Stimulated activated CD8-positive, alpha-beta memory T cell treated with anti-CD3 and anti-CD28 coated beads, Interleukin-2, amount 100 ng/mL, for 48 hours (primary cell): ENCODE measurements at regions not wholly inside any gene's neighbourhood (a gene's known extent, or its start where the extent isn't known, plus 50 kb on each side); places are given as distances from the start of the nearest gene placed in this dataset.

ENCODE experiments used
- DNase-seq, 2 donors: peaks; one replicate each; pipeline ENCODE4 v3.0.0-alpha.2; 2020; ENCODE audit warnings: low read depth in 2 of 2

DNA sequence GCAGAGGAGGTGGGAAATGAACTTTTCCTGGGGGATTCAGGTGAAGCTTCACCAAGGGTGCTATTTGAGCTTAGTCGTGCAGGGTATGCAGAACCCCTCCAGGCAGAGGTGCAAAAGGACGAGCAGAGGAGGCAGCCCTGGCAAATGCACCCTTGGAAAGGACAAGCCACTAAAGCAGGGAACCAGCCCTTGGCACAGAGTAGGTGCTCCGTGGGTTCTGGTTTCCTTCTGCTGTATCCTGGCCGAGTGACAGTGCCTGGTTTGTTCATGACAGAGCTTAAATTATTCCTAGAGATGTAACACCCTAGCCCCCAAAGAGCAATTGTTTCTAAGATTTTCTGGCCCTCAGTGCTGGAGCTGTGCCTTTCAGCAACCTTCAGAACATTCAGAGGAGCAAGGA, 73.4 kb upstream of the SYT6 start:
- DNase-seq, result no peak

DNA sequence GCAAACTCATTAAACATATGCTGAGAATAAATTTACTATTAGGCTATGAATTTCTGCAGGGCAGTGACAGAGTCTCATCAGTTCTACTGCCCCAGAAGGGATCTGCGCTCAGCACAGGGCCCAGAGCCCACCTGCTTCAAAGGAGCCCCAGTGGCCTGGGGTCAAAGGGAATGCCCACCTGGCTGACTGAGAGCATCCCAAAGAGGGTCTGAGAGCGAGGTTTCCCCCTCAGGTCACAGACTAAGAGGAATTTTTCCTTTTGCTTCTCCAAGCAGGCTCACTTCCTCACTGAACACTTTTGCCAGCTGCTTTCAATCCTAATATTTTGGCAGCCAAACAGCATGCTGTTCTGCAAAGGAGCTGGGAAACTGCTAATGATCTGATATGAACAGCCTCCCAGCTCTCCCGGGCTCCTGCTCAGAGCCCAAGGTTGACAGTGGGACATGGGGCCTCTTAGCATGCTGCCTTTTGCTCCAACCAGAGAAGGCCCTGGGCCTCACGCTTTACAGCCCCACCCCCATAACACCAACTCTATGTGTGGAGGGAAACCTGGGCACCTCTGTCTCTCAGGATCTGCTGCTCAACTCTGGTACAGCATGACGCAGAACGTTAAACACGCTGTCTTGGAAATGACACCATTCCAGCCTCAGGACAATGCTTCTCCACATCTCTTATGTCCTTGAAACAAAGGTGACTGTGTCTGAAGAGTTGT, 70.7 kb upstream of the SYT6 start:
- DNase-seq, result no peak

DNA sequence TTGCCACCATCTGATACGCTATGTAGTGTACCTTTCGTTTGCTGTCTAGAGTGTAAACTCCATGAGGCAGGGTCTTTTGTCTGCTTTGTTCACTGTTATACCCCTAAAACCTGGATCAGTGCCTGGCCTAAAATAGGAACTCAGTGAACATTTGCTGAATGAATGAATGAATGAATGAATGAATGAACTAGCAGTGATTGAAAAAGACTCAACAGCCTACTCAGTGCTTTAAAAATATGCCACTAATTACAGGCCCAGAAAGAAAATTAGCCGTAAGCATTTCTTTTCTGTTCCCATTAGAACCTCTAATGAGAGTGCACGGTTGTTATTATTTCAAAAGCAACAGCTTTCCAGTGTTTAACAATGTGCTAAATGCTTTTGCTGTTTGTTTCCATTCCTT, 69.3 kb upstream of the SYT6 start:
- DNase-seq, result no peak

DNA sequence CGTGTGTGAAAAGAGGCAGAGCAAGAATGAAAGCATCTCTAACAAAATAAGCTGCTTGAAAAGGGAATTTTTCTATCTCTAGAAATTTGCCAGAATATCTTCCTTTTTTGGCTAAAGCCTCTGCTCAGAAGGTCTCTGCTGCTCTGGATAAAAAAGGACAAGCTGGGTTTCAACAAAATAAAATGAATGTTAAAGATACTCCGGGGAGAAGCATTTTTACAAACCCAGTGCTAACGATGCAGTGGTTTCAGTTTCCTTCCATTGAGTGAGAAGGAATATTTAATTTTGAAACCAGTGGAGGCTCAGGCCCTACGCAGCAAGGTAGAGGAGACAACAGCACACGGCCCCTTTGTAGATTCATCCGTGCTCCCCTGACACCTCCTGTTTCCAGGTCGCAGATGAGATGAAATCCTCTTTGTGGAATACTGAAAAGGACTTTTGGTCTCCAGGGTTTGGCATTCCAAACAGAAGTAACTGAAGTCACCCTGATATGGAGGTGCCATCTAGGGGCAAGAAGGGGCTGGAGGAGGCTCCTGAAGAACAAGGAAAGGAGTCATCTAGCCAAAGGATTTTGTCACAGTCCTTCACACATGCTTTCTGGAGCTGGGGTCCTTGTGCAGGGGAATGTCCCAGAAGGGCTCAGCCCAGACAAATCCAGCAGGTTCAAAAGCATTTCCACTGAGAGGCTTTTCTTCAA, 65.7 kb upstream of the SYT6 start:
- DNase-seq, result no peak

DNA sequence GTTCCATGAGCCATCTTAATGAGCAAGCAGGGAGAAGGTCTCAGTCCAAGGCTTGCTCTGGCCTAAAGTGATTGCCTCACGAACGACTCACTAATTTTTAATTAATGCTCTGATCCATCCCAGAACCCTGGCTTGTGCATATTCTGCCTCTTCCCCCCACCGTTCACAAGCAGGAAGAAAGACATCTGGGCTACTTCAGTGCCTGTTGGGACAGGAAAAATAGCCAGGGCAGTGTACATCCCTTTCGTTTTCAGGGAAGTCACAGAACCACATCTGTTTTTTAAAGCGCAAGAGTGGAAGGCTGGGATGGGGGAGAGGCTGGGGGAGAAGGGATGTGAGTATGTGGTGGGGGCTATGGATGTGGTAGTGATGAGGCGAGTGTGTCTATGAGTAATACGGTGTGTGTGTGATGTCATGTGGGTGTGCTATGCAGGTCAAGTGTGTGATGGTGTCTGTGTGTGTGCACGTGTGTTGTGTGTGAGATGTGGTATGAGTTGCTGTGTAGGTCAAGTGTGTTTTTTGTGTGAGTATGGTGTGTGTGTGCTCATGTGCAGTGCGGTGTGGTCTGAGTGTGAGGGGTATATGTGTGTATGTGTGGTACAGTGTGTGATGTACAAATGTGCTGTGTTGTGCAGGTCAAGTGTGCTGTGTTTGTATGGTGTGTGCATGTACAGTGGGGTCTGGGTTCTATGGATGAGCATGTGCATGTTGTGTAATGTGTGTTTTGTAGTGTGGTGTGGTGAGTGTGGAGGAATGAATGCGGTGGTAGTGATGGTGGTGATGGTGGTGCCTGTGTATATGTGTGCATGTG, 64.9 kb upstream of the SYT6 start:
- no peak for DNase-seq

DNA sequence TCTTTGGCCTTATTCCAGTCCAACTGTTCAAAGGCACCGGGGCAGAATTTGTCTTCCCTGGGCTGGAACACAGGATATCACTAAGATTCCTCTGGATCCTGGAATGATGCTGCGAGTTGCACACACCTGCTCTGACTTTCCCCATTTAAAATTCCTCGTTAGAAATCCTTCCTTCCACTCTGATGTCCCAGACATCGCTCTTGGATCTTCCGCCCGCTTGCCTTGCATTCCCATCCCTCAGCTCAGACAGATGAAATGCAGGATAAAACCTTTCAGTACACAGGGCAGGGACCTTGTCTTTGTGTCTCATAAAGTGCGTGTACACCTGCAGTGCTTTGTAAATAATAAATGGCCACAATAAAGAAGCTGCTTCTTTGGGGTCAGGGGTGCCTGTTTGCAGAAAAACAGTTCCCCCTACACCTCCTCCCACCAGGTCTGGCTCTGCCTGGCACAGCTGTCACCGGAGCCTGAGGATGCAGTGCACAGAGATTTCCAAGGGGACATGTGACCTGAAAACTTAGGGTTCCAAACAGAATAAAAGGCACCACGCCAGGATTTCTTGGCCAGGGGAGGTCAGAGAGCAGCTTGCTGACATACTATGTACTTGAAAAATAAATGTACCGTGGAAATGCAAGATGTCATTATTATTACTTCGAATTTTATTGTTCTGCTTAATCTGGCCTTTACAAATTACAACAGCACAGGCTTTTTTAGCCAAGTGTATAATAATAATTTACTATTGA, 62.9 kb upstream of the SYT6 start:
- DNase-seq, result no peak

DNA sequence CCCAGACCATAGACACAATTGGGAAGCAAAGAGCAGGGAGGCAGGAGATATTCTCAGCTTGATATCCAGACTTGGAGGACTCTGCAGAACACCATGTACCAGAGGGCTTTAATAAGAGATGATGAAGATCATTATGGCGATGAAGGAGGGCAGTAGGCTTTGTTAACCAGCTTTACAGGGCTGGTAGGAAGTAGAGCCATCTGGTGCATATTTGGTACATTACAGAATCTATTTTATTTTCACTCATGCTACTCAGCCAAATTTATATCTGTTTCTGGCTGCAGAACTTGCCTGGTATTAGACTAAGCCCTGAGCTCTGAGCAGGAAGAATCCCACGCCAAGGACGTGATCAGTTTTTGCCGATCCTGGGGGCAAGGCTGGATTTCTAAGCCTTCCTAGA, 61.8 kb upstream of the SYT6 start:
- no peak for DNase-seq

DNA sequence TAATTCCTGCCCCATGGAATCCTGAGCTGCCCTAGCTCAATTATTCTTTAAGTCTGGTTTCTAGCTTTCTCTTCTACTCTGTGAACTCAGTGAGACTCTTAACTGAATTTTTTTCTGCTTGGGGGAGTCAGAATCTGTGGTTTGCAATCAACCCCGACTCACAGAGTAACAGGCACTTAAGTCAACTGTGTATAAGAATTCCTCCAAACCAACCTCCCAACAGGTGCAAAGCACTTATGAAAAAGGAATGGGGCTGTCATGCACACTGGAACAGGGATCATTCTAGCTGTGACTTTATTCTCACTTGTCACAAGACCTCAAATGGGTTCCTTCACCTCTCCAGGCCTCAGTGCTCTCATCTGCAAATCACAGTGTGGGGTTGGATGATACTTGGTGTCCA, 60.3 kb upstream of the SYT6 start:
- no peak for DNase-seq

DNA sequence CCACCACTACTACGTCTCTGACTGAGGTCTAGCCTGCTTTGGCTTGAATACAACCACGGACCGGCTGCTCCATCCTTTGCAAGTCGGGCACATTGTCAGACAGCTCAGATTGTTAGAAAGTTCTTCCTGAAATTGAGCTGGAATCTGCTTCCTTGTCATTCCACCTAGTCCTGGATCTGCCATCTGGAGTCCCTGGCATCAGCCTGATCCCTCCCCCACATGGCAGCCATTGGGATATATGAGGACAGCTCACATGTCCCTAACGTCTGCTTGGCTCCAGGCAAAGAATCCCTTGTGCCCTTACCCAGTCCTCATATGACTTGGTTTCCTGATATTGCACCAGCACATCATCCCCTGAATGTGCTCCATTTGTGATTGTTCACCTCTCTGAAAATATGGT, 56.3 kb upstream of the SYT6 start:
- no peak for DNase-seq

DNA sequence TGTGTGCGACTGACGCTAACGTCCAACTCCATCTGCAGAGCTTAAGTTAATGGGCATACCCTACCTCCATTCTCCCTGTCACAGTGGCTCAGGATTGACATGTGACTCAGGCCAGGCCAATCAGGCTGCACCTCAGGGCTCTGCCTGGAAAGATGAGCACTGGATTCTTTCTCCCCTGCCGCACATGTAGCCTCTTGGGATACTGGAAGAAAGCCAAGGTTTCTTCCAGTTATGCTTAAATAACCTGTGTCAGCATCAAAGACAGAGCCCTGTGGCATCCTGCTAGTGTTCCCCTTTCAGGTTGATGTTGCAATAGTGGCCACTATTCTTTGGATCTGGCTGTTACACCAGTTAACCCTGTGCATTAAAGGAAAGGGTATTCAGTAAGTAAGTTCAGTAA, 55.0 kb upstream of the SYT6 start:
- no peak for DNase-seq

DNA sequence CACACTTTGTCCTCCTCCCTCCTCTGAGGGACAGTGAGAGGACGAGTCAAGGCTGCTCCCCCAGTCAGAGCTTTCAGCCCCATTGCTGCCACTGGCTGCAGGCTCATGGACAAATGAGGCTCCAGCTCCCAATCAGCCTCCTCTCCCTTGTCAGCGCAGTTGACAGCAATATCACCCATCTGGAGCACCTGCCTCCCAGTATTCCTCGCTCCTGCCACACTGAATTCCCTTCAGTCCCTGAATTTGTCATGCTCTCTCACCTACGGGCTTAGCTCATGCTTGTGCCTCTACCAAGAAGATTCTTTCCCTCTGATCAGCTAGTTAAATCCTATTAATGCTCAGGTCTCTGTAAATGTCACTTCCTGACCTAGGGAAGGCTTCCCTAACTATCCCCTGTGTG, 54.4 kb upstream of the SYT6 start:
- DNase-seq, result no peak

DNA sequence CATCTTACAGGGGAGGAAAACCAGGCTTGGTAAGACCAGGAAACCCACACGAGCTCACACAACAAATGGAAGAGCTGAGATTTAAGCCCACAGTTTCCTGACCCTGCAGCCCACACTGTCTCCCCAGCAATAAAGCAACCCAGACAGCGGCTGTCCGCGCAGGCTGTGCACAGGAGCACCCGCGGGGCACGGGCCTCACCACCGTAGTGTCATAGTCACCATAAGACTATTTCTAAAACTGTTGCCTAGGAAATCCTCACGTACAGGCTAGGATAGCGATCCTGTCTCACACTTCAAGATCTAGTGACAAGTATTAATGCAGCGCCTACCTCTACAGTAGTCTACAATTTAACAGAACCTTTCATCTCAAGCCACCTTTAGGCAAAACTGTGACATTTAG, 54.0 kb upstream of the SYT6 start:
- DNase-seq, result no peak

DNA sequence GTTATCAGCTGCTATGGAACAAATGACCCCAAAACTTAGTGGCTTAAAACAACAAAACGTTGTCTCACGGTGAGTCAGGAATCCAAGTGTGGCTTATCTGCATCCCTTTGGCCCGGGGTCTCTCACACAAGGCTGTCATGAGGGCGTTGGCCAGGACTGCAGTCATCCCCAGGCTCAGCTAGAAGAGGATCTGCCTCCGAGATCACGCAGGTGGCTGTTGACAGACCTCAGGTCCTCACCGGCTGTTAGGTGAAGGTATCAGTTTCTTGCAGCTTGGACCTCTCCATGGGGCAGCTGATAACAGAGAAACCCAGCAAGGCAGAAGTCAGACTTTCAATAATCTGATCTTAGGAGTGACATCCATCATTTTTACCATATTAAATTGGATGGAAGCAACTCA, 52.7 kb upstream of the SYT6 start:
- DNase-seq, result no peak

DNA sequence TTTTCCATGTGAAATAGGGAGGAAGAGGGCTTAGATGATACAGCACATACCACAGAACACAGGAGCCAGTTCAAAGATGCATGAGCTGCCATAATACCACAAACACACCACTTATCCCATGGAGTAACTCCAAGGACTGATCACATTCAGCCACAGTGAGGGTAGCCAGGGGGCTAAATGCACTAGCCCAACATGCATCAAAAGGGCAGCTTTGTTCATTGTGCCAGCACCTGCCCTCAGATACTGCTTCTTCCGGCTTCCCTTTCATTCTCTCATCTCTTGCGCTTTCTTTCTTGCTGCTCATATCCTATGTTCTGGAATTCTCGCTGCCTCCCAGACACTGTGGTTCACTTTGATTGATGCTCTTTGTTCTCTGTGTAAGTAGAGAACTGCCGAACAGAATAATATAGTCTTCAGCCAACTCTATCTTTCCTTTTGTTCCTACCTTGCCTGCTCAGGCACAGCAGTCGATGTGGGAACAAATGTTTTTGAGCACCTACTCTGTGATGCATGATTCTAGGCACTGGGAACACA, 50.0 kb upstream of the SYT6 start:
- no peak for DNase-seq
